HG02623 (cell line): ENCODE measurements at regions not wholly inside any gene's neighbourhood (a gene's known extent, or its start where the extent isn't known, plus 50 kb on each side); places are given as distances from the start of the nearest gene placed in this dataset.

Source experiments
- ATAC-seq: cut with Tn5 transposase; IDR thresholded peaks from one replicate; pipeline ENCODE4 v1.9.1; 2021; ENCODE audit warnings: moderate library complexity; ENCODE audit not compliant: unreplicated experiment

- no peak for ATAC-seq
Measured at GRCh38 chr5:74019923-74020322, 393.9 kb downstream of the ARHGEF28 start.

GRCh38 chr5:74017786-74018211 lies 391.8 kb downstream of the ARHGEF28 start:
- ATAC-seq = no peak

GRCh38 chr5:74017112-74017511 lies 391.1 kb downstream of the ARHGEF28 start:
- ATAC-seq = no peak

GRCh38 chr5:74016373-74016772 lies 390.4 kb downstream of the ARHGEF28 start:
- ATAC-seq = no peak

GRCh38 chr5:74015716-74016115 lies 389.7 kb downstream of the ARHGEF28 start:
- no peak for ATAC-seq

GRCh38 chr5:74013222-74013621 lies 387.2 kb downstream of the ARHGEF28 start:
- ATAC-seq = no peak

- ATAC-seq = no peak
Measured at GRCh38 chr5:74009502-74009901, 383.5 kb downstream of the ARHGEF28 start.

- ATAC-seq = no peak
Measured at GRCh38 chr5:74007193-74007592, 381.2 kb downstream of the ARHGEF28 start.

GRCh38 chr5:73999297-73999696 lies 373.3 kb downstream of the ARHGEF28 start:
- ATAC-seq = no peak

- no peak for ATAC-seq
Measured at GRCh38 chr5:73998489-73998888, 372.5 kb downstream of the ARHGEF28 start.

- no peak for ATAC-seq
Measured at GRCh38 chr5:73997960-73998359, 372.0 kb downstream of the ARHGEF28 start.

GRCh38 chr5:73996151-73996755 lies 370.3 kb downstream of the ARHGEF28 start:
- no peak for ATAC-seq

GRCh38 chr5:73994963-73995362 lies 369.0 kb downstream of the ARHGEF28 start:
- ATAC-seq = no peak
